ENCODE measurements at regions not wholly inside any gene's neighbourhood (a gene's known extent, or its start where the extent isn't known, plus 50 kb on each side); places are given as distances from the start of the nearest gene placed in this dataset.

- no peak for TF ChIP-seq EP300 (IDR thresholded peaks at IDR 0.05)
- TF ChIP-seq CTCF (IDR thresholded peaks at IDR 0.05): no peak
- no peak for TF ChIP-seq POLR2A (IDR thresholded peaks at IDR 0.05)
- no peak for TF ChIP-seq POLR2AphosphoS5 (IDR thresholded peaks at IDR 0.05)
These were observed 190.6 kb upstream of the SMIM21 start for GRCh38 chr18:75618146-75618545.

All from suprapubic skin (tissue), 4 donors.